AG04450 (cell line): ENCODE measurements at regions not wholly inside any gene's neighbourhood (a gene's known extent, or its start where the extent isn't known, plus 50 kb on each side); places are given as distances from the start of the nearest gene placed in this dataset.

ENCODE experiments used
- CTCF ChIA-PET: fragments of 300-600, 350-600 bp; formaldehyde crosslinking; extraction: SDS; loops from one replicate; lab custom pipeline; 2022; ENCODE audit warnings: antibody characterized with exemption, inconsistent platforms; lab: Charles Lee
- POLR2A ChIA-PET: fragments of 350-600 bp; formaldehyde crosslinking; extraction: SDS; loops from one replicate; lab custom pipeline; 2021; ENCODE audit warnings: antibody characterized with exemption, inconsistent platforms; lab: Yijun Ruan, JAX
- DNase-seq: peaks from one replicate; pipeline ENCODE4 v3.0.0-alpha.2; 2011; ENCODE audit warnings: low read depth, low spot score
- H3K27ac ChIP-seq: one replicate; pipeline ENCODE4 v1.5.1; 2012; ENCODE audit warnings: low read depth, low read length, control low read depth
- H3K27me3 ChIP-seq: one replicate; pipeline ENCODE4 v1.6.0; 2012; ENCODE audit warnings: low read length; ENCODE audit not compliant: control insufficient read depth, insufficient read depth
- H3K4me3 ChIP-seq: 2 replicates; pipeline ENCODE4 v1.5.1; 2011; ENCODE audit warnings: mild to moderate bottlenecking, low read depth, low read length, control low read depth
- H3K9me3 ChIP-seq: 2 replicates; pipeline ENCODE4 v1.5.1; 2012; ENCODE audit warnings: low read length; ENCODE audit not compliant: control insufficient read depth, insufficient read depth
- CTCF ChIP-seq: IDR thresholded peaks from 2 replicates; pipeline ENCODE4 v1.5.1; 2011; ENCODE audit warnings: low read depth, low read length, control low read depth, inconsistent platforms

GRCh38 chr14:104311358-104311757 is 173.0 kb downstream of the KIF26A start:
- ChIA-PET CTCF (no interaction called here), POLR2A (no interaction called here)
- DNase-seq: no peak
- Histone ChIP-seq H3K27me3 (no peaks in the 10 kb centered on the region), H3K4me3 (no peak overlapping the region), H3K9me3 (peaks cover 74% of the 10 kb centered on the region), H3K27ac (no peak overlapping the region)
- TF ChIP-seq CTCF: no peak

- H3K27ac ChIP-seq: no peak overlapping the region
- ChIA-PET POLR2A (no interaction called here), CTCF (no interaction called here)
- peaks cover 76% of the 10 kb centered on the region for H3K9me3 ChIP-seq
- no peak for DNase-seq
- H3K27me3 ChIP-seq: no peaks in the 10 kb centered on the region
- TF ChIP-seq CTCF: no peak
- no peak overlapping the region for H3K4me3 ChIP-seq
Measured at GRCh38 chr14:104313674-104314073, 175.3 kb downstream of the KIF26A start.

GRCh38 chr14:104314251-104314941 is 176.0 kb downstream of the KIF26A start:
- Histone ChIP-seq H3K27ac (no peak overlapping the region), H3K9me3 (peaks cover 76% of the 10 kb centered on the region), H3K27me3 (no peaks in the 10 kb centered on the region), H3K4me3 (no peak overlapping the region)
- CTCF ChIA-PET: no interaction called here
- POLR2A ChIA-PET: no interaction called here
- TF ChIP-seq CTCF: no peak
- no peak for DNase-seq

- Histone ChIP-seq H3K9me3 (peaks cover 76% of the 10 kb centered on the region), H3K27me3 (no peaks in the 10 kb centered on the region), H3K4me3 (no peak overlapping the region), H3K27ac (no peak overlapping the region)
- TF ChIP-seq CTCF: no peak
- DNase-seq: no peak
- ChIA-PET POLR2A (no interaction called here), CTCF (no interaction called here)
Measured at GRCh38 chr14:104315169-104315568, 176.8 kb downstream of the KIF26A start.

- Histone ChIP-seq H3K27ac (no peak overlapping the region), H3K27me3 (no peaks in the 10 kb centered on the region), H3K9me3 (peaks cover 75% of the 10 kb centered on the region), H3K4me3 (no peak overlapping the region)
- no peak for DNase-seq
- POLR2A ChIA-PET: no interaction called here
- no peak for TF ChIP-seq CTCF
- CTCF ChIA-PET: no interaction called here
Measured at GRCh38 chr14:104315625-104316024, 177.2 kb downstream of the KIF26A start.
